Gastroesophageal sphincter (tissue), 3 donors: ENCODE measurements at regions not wholly inside any gene's neighbourhood (a gene's known extent, or its start where the extent isn't known, plus 50 kb on each side); places are given as distances from the start of the nearest gene placed in this dataset.

Source experiments
- CTCF ChIP-seq, 4 experiments: fragments of 200-600 bp in 2 of 4; fragments of 450-650 bp in 2 of 4; sonication (generic) in 1 of 4; IDR thresholded peaks; one replicate each; pipeline ENCODE4 v1.5.1; 2017 to 2019; ENCODE audit warnings: antibody characterized with exemption in 4 of 4, mild to moderate bottlenecking in 2 of 4, moderate library complexity in 2 of 4
- POLR2A ChIP-seq, 2 donors: fragments of 450-650 bp; IDR thresholded peaks; one replicate each; pipeline ENCODE4 v1.6.1; 2017; ENCODE audit warnings: antibody characterized with exemption in 2 of 2, mild to moderate bottlenecking in 2 of 2, moderate library complexity in 1 of 2
- POLR2AphosphoS5 ChIP-seq: sonication (generic); formaldehyde crosslinking; IDR thresholded peaks from one replicate; pipeline ENCODE4 v1.6.1; 2017; ENCODE audit warnings: antibody characterized with exemption

GRCh38 chr14:22478247-22478646 lies 110.8 kb downstream of the DAD1 start:
- no peak for TF ChIP-seq CTCF (IDR thresholded peaks at IDR 0.05)
- no peak for TF ChIP-seq POLR2A (IDR thresholded peaks at IDR 0.05)
- no peak for TF ChIP-seq POLR2AphosphoS5
